Endodermal cell (in vitro differentiated cells): ENCODE measurements at regions not wholly inside any gene's neighbourhood (a gene's known extent, or its start where the extent isn't known, plus 50 kb on each side); places are given as distances from the start of the nearest gene placed in this dataset.

Experiments used
- DNase-seq: peaks from one replicate; pipeline ENCODE4 v3.0.0-alpha.2; 2017
- H3K27ac ChIP-seq: 2 replicates; pipeline ENCODE4 v1.5.1; 2013; ENCODE audit warnings: mild to moderate bottlenecking, low read depth, low read length, moderate library complexity
- H3K27me3 ChIP-seq: 2 replicates; pipeline ENCODE4 v1.6.1; 2013; ENCODE audit warnings: mild to moderate bottlenecking, low read length, moderate library complexity; ENCODE audit not compliant: insufficient read depth, control insufficient read depth, poor library complexity, severe bottlenecking
- H3K36me3 ChIP-seq: 2 replicates; pipeline ENCODE4 v1.7.0; 2013; ENCODE audit warnings: mild to moderate bottlenecking, low read length, moderate library complexity; ENCODE audit not compliant: control insufficient read depth, insufficient read depth
- H3K4me1 ChIP-seq: one replicate; pipeline ENCODE4 v1.7.0; 2013; ENCODE audit warnings: low read length; ENCODE audit not compliant: control insufficient read depth, insufficient read depth
- H3K4me3 ChIP-seq: 2 replicates; pipeline ENCODE4 v1.5.1; 2013; ENCODE audit warnings: mild to moderate bottlenecking, low read length, moderate library complexity
- H3K9ac ChIP-seq: 2 replicates; pipeline ENCODE4 v1.6.1; 2013; ENCODE audit warnings: mild to moderate bottlenecking, low read length, moderate library complexity; ENCODE audit not compliant: poor library complexity, severe bottlenecking; ENCODE audit errors: extremely low read depth
- H3K9me3 ChIP-seq: 2 replicates; pipeline ENCODE4 v1.6.1; 2013; ENCODE audit warnings: mild to moderate bottlenecking, low read length, moderate library complexity; ENCODE audit not compliant: control insufficient read depth
- H3K27ac Mint-ChIP-seq: 2 replicates; pipeline ENCODE4 v1.8.0; 2020; ENCODE audit warnings: mixed read lengths
- H3K27me3 Mint-ChIP-seq: 2 replicates; pipeline ENCODE4 v1.8.0; 2021; ENCODE audit warnings: mild to moderate bottlenecking, mixed read lengths; ENCODE audit not compliant: insufficient read depth
- H3K36me3 Mint-ChIP-seq: 2 replicates; pipeline ENCODE4 v1.8.0; 2020; ENCODE audit warnings: low read depth, mixed read lengths
- H3K4me1 Mint-ChIP-seq: 2 replicates; pipeline ENCODE4 v1.8.0; 2020; ENCODE audit warnings: mixed read lengths
- H3K4me3 Mint-ChIP-seq: 2 replicates; pipeline ENCODE4 v1.8.0; 2020; ENCODE audit warnings: mild to moderate bottlenecking, moderate library complexity, mixed read lengths
- H3K9me3 Mint-ChIP-seq: 2 replicates; pipeline ENCODE4 v1.8.0; 2020; ENCODE audit warnings: mild to moderate bottlenecking, mixed read lengths
- CTCF ChIP-seq: fragments of 200-600 bp; sonication (generic); conservative IDR thresholded peaks from 2 replicates; pipeline ENCODE4 v1.5.0; 2021; ENCODE audit warnings: antibody characterized with exemption, mild to moderate bottlenecking
- WGBS, 2 experiments: methylation state at CpG; one replicate each; pipeline versions ENCODE4 v1.1.5 to v1.1.7; 2013; ENCODE audit warnings: missing lambda C conversion rate in 2 of 2, mixed read lengths in 1 of 2; ENCODE audit not compliant: insufficient coverage in 1 of 2, insufficient read length in 1 of 2; 5-methylcytosine and 5-hydroxymethylcytosine counted together

GRCh38 chr13:55627221-55627620 lies 1513.5 kb upstream of the PRR20A start:
- no peaks in the 10 kb centered on the region for H3K36me3 ChIP-seq
- no peak overlapping the region for H3K4me3 ChIP-seq
- H3K4me1 ChIP-seq: no peaks in the 10 kb centered on the region
- DNase-seq: no peak
- H3K27me3 Mint-ChIP-seq: no peaks in the 10 kb centered on the region
- peaks cover 34% of the 10 kb centered on the region for H3K9me3 Mint-ChIP-seq
- H3K4me1 Mint-ChIP-seq: no peaks in the 10 kb centered on the region
- peaks cover 7% of the 10 kb centered on the region for H3K36me3 Mint-ChIP-seq
- H3K27me3 ChIP-seq: no peaks in the 10 kb centered on the region
- H3K27ac Mint-ChIP-seq: no peak overlapping the region
- peaks cover 27% of the 10 kb centered on the region for H3K9me3 ChIP-seq
- no peak for TF ChIP-seq CTCF
- no peak overlapping the region for H3K4me3 Mint-ChIP-seq
- 93 to 98% methylated on average over 1 to 2 of the region's 2 CpGs for WGBS, 2 experiments
- H3K9ac ChIP-seq: no peak overlapping the region
- no peak overlapping the region for H3K27ac ChIP-seq

- H3K27ac Mint-ChIP-seq: no peak overlapping the region
- H3K36me3 Mint-ChIP-seq: no peaks in the 10 kb centered on the region
- no peaks in the 10 kb centered on the region for H3K4me1 Mint-ChIP-seq
- no peaks in the 10 kb centered on the region for H3K36me3 ChIP-seq
- H3K4me3 ChIP-seq: no peak overlapping the region
- H3K27me3 Mint-ChIP-seq: no peaks in the 10 kb centered on the region
- no peak overlapping the region for H3K9ac ChIP-seq
- DNase-seq: no peak
- no peaks in the 10 kb centered on the region for H3K4me1 ChIP-seq
- no peaks in the 10 kb centered on the region for H3K27me3 ChIP-seq
- H3K9me3 ChIP-seq: peaks cover 18% of the 10 kb centered on the region
- H3K9me3 Mint-ChIP-seq: peaks cover 13% of the 10 kb centered on the region
- H3K4me3 Mint-ChIP-seq: no peak overlapping the region
- H3K27ac ChIP-seq: no peak overlapping the region
- TF ChIP-seq CTCF: no peak
Measured at GRCh38 chr13:55632402-55632801, 1508.3 kb upstream of the PRR20A start.

- Mint-ChIP-seq H3K27me3 (peaks cover 19% of the 10 kb centered on the region), H3K36me3 (no peaks in the 10 kb centered on the region)
- WGBS, 2 experiments: 97% methylated on average over 1 of the region's 1 CpG; no CpG with 5 or more reads in 1 of the 2 experiments
Measured at GRCh38 chr13:55649485-55649884, 1491.2 kb upstream of the PRR20A start.

More at GRCh38 chr13:55649485-55649884, 1491.2 kb upstream of the PRR20A start:
- Histone ChIP-seq H3K9ac (no peak overlapping the region), H3K4me3 (no peak overlapping the region), H3K27ac (no peak overlapping the region), H3K27me3 (peaks cover 6% of the 10 kb centered on the region), H3K4me1 (no peaks in the 10 kb centered on the region), H3K36me3 (no peaks in the 10 kb centered on the region), H3K9me3 (no peaks in the 10 kb centered on the region)
- Mint-ChIP-seq H3K4me3 (no peak overlapping the region), H3K4me1 (peaks cover 14% of the 10 kb centered on the region), H3K27ac (no peak overlapping the region), H3K9me3 (no peaks in the 10 kb centered on the region)
- no peak for DNase-seq
- TF ChIP-seq CTCF: no peak
